ENCODE measurements at regions not wholly inside any gene's neighbourhood (a gene's known extent, or its start where the extent isn't known, plus 50 kb on each side); places are given as distances from the start of the nearest gene placed in this dataset.

GRCh38 chr4:123893011-123893981, 496.7 kb downstream of the SPRY1 start:
- no peak for FAIRE-seq
- Histone ChIP-seq H3K36me3 (no peaks in the 10 kb centered on the region), H3K27ac (no peak overlapping the region), H3K9me3 (no peaks in the 10 kb centered on the region), H3K4me1 (peaks cover 0 to 10% (median 0%) of the 10 kb centered on the region in 3 donors), H3K4me3 (no peak overlapping the region), H3K27me3 (no peaks in the 10 kb centered on the region)
- no peak for DNase-seq
- ATAC-seq = peak in 3 of 4 donors; percentile 22 to 40 (median 37)
- WGBS, 2 donors = 26 to 37% methylated on average over 9 of the region's 9 CpGs
- intact Hi-C loops (cut with DNase I) = no loop called here
- TF ChIP-seq CTCF (IDR thresholded peaks at IDR 0.05) = no peak

GRCh38 chr4:123896446-123897071, 500.0 kb downstream of the SPRY1 start:
- Histone ChIP-seq H3K4me1 (peaks cover 0 to 2% (median 0%) of the 10 kb centered on the region in 3 donors), H3K36me3 (no peaks in the 10 kb centered on the region), H3K27ac (no peak overlapping the region), H3K9me3 (no peaks in the 10 kb centered on the region), H3K4me3 (no peak overlapping the region), H3K27me3 (no peaks in the 10 kb centered on the region)
- ATAC-seq (peak in 3 of 4 donors; percentile 22 to 37 (median 29)), DNase-seq (no peak), FAIRE-seq (no peak)
- no peak for TF ChIP-seq CTCF (IDR thresholded peaks at IDR 0.05)
- intact Hi-C loops (cut with DNase I) = no loop called here

- ATAC-seq (no peak), DNase-seq (no peak), FAIRE-seq (no peak)
- no peaks in the 10 kb centered on the region for H3K36me3 ChIP-seq
- TF ChIP-seq CTCF (IDR thresholded peaks at IDR 0.05) = no peak
- intact Hi-C loops (cut with DNase I) = no loop called here
- no peaks in the 10 kb centered on the region for H3K9me3 ChIP-seq
- no peak overlapping the region for H3K4me3 ChIP-seq
- 90 to 91% methylated on average over 2 of the region's 2 CpGs for WGBS, 2 donors
- no peaks in the 10 kb centered on the region for H3K4me1 ChIP-seq
- no peak overlapping the region for H3K27ac ChIP-seq
- H3K27me3 ChIP-seq = no peaks in the 10 kb centered on the region
Measured at GRCh38 chr4:123898946-123899666, 502.5 kb downstream of the SPRY1 start.

- intact Hi-C loops (cut with DNase I) = no loop called here
- no peaks in the 10 kb centered on the region for H3K9me3 ChIP-seq
- no peak for ATAC-seq
- TF ChIP-seq CTCF (IDR thresholded peaks at IDR 0.05) = no peak
- DNase-seq = no peak
- no peaks in the 10 kb centered on the region for H3K36me3 ChIP-seq
- H3K4me3 ChIP-seq = no peak overlapping the region
- H3K4me1 ChIP-seq = no peaks in the 10 kb centered on the region
- no peaks in the 10 kb centered on the region for H3K27me3 ChIP-seq
- H3K27ac ChIP-seq = no peak overlapping the region
- 87 to 88% methylated on average over 1 of the region's 1 CpG for WGBS, 2 donors
- no peak for FAIRE-seq
Measured at GRCh38 chr4:123904882-123905281, 508.3 kb downstream of the SPRY1 start.

All from pancreas (tissue), 10 donors.